AG09309 (cell line): ENCODE measurements at regions not wholly inside any gene's neighbourhood (a gene's known extent, or its start where the extent isn't known, plus 50 kb on each side); places are given as distances from the start of the nearest gene placed in this dataset.

Source experiments
- DNase-seq: peaks from one replicate; pipeline ENCODE4 v3.0.0-alpha.2; 2010; ENCODE audit warnings: low read depth
- H3K4me3 ChIP-seq: 2 replicates; pipeline ENCODE4 v1.5.1; 2011; ENCODE audit warnings: mild to moderate bottlenecking, low read depth, low read length, moderate library complexity; ENCODE audit not compliant: control insufficient read depth
- TF ChIP-seq, protein P1 (sequence below): IDR thresholded peaks from 2 replicates; pipeline ENCODE4 v1.5.1; 2011; ENCODE audit warnings: mild to moderate bottlenecking, low read depth, low read length, inconsistent platforms; ENCODE audit not compliant: insufficient read depth, control insufficient read depth; ENCODE audit errors: missing control alignments

DNA sequence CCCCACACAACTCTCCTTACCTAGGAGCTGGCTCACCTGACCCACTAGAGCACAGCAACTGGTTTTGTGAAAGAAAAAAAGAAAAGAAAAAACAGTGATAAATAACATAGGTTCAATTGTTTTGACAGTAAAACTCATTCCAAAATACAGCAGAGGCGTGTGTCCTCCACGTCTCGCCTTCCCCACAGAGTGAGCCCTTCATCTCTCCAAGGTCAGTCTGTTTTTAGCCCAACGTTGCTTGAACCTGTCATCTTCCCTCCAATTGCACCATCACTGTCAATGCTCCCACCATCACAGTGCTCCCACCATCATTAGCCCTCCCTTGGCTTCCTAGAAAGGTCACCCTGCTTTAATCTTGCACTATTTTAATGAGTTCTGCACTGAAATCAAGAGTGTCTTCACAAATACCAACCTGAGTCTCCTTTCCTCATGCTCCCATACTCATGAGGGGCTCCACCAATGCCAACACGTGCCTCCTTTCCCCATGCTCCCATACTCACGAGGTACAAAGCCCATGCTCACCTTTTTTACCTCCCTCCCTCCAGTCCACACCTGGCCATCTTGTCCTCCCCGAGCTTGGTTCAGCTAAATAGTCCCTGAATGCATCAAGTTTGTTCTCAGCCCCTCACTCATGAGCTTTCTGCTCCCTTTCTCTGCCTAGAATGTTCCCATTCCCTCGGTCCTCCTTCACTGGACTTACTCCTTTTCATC is 103.7 kb downstream of the IRS2 start:
- H3K4me3 ChIP-seq, result no peak overlapping the region
- DNase-seq, result no peak
- TF ChIP-seq, protein P1, sequence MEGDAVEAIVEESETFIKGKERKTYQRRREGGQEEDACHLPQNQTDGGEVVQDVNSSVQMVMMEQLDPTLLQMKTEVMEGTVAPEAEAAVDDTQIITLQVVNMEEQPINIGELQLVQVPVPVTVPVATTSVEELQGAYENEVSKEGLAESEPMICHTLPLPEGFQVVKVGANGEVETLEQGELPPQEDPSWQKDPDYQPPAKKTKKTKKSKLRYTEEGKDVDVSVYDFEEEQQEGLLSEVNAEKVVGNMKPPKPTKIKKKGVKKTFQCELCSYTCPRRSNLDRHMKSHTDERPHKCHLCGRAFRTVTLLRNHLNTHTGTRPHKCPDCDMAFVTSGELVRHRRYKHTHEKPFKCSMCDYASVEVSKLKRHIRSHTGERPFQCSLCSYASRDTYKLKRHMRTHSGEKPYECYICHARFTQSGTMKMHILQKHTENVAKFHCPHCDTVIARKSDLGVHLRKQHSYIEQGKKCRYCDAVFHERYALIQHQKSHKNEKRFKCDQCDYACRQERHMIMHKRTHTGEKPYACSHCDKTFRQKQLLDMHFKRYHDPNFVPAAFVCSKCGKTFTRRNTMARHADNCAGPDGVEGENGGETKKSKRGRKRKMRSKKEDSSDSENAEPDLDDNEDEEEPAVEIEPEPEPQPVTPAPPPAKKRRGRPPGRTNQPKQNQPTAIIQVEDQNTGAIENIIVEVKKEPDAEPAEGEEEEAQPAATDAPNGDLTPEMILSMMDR, result no peak

- DNase-seq, result no peak
- no peak overlapping the region for H3K4me3 ChIP-seq
- TF ChIP-seq, protein P1, result no peak
These were observed 105.5 kb downstream of the IRS2 start for GRCh38 chr13:109680930-109681329.

GRCh38 chr13:109680288-109680687 is 106.1 kb downstream of the IRS2 start:
- no peak overlapping the region for H3K4me3 ChIP-seq
- no peak for DNase-seq
- TF ChIP-seq, protein P1, result no peak

GRCh38 chr13:109678459-109678858 is 107.9 kb downstream of the IRS2 start:
- DNase-seq, result no peak
- TF ChIP-seq, protein P1, result no peak
- no peak overlapping the region for H3K4me3 ChIP-seq

DNA sequence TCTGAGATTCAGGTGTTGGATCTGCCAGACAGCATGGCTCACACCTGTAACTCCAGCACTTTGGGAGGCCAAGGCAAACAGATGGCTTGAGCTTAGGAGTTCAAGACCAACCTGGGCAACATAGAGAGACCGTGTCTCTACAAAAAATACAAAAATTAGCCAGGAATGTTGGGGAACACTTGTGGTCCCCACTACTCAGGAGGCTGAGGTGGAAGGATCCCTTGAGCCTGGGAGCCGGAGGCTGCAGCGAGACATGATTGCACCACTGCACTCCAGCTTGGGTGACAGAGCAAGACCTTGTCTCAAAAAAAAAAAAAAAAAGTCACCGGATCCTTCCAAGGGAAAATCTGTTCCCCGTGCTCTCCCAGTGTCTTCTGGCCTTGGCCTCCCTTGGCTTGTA is 109.2 kb downstream of the IRS2 start:
- H3K4me3 ChIP-seq, result no peak overlapping the region
- TF ChIP-seq, protein P1, result no peak
- DNase-seq, result no peak

- TF ChIP-seq, protein P1, result no peak
- no peak overlapping the region for H3K4me3 ChIP-seq
- no peak for DNase-seq
These were observed 112.9 kb downstream of the IRS2 start for GRCh38 chr13:109673477-109673876.
